Sigmoid colon (tissue), 6 donors: ENCODE measurements at regions not wholly inside any gene's neighbourhood (a gene's known extent, or its start where the extent isn't known, plus 50 kb on each side); places are given as distances from the start of the nearest gene placed in this dataset.

Experiments used
- DNase-seq: peaks from one replicate; pipeline ENCODE4 v3.0.0-alpha.2; 2019
- H3K27ac ChIP-seq, 4 donors: fragments of 200-600 bp; sonication (generic); one replicate each; pipeline ENCODE4 v1.5.1; 2016 to 2019; ENCODE audit warnings: mild to moderate bottlenecking in 1 of 4
- H3K27me3 ChIP-seq, 3 donors: fragments of 200-600 bp; sonication (generic); one replicate each; pipeline ENCODE4 v1.5.1; 2019; ENCODE audit warnings: mild to moderate bottlenecking in 1 of 3
- H3K36me3 ChIP-seq, 4 donors: fragments of 200-600 bp; sonication (generic); one replicate each; pipeline ENCODE4 v1.5.1; 2016 to 2019
- H3K4me1 ChIP-seq, 4 donors: fragments of 200-600 bp; sonication (generic); one replicate each; pipeline ENCODE4 v1.5.1; 2017 to 2019
- H3K4me3 ChIP-seq, 4 donors: fragments of 200-600 bp; sonication (generic); one replicate each; pipeline ENCODE4 v1.5.1; 2017 to 2019; ENCODE audit warnings: mild to moderate bottlenecking in 2 of 4, moderate library complexity in 1 of 4
- H3K9me3 ChIP-seq, 4 donors: fragments of 200-600 bp in 3 of 4; sonication (generic) in 3 of 4; one replicate each; pipeline versions ENCODE4 v1.5.1 to v1.6.1; 2013 to 2019
- EP300 ChIP-seq, 4 donors: sonication (generic); formaldehyde crosslinking; IDR thresholded peaks; one replicate each; pipeline ENCODE4 v1.6.1; 2017; ENCODE audit warnings: antibody characterized with exemption in 4 of 4
- POLR2A ChIP-seq, 2 donors: fragments of 450-650 bp; IDR thresholded peaks; one replicate each; pipeline ENCODE4 v1.6.1; 2016; ENCODE audit warnings: antibody characterized with exemption in 2 of 2, mild to moderate bottlenecking in 2 of 2, moderate library complexity in 2 of 2
- POLR2AphosphoS5 ChIP-seq, 4 donors: sonication (generic); formaldehyde crosslinking; IDR thresholded peaks; one replicate each; pipeline ENCODE4 v1.6.1; 2017; ENCODE audit warnings: antibody characterized with exemption in 4 of 4
- WGBS, 2 donors: extraction: QIAGEN DNeasy Blood & Tissue Kit; methylation state at CpG; one replicate each; pipeline ENCODE4 v1.1.7; 2013; 5-methylcytosine and 5-hydroxymethylcytosine counted together
- intact Hi-C: fragments of 100-400 bp; cut with DNase I; formaldehyde crosslinking; loops from one replicate; pipeline ENCODE4 v1.15.1; 2023
- TF ChIP-seq, protein P1 (sequence below), 4 experiments: fragments of 450-650 bp in 3 of 4; fragments of 200-600 bp in 1 of 4; IDR thresholded peaks; one replicate each; pipeline ENCODE4 v1.5.1; 2016 to 2019; ENCODE audit warnings: antibody characterized with exemption in 4 of 4, mild to moderate bottlenecking in 3 of 4, moderate library complexity in 2 of 4
- donor health status: healthy with polysubstance abuse.
- donor health status: healthy.

DNA sequence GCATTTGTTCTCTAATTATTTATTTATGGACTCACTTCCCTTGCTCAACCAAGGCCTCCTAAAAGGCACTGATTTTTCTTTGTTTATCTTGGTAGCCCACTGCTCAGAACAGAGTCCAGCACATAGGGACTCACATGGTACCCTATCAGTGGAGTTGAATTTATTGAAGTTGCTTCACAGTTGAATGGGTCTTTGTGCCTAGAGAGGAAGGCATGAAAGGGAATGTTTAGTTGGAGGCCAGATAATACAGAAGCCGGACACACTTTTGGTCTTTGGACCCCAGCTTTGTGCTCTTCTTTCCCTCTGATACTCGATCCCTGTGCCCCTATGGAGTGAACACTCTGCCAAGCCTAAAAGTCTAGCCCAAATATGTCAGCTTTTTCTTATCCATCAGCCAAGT, 429.0 kb downstream of the PRDM2 start:
- Histone ChIP-seq H3K27me3 (no peaks in the 10 kb centered on the region), H3K27ac (no peak overlapping the region), H3K4me1 (no peaks in the 10 kb centered on the region), H3K9me3 (no peaks in the 10 kb centered on the region), H3K4me3 (no peak overlapping the region), H3K36me3 (no peaks in the 10 kb centered on the region)
- no peak for DNase-seq
- WGBS, 2 donors: 90% methylated on average over 2 of the region's 2 CpGs
- intact Hi-C loops: no loop called here
- TF ChIP-seq POLR2A (IDR thresholded peaks at IDR 0.05) (no peak), POLR2AphosphoS5 (IDR thresholded peaks at IDR 0.05) (no peak), EP300 (IDR thresholded peaks at IDR 0.05) (no peak)
- TF ChIP-seq, protein P1, sequence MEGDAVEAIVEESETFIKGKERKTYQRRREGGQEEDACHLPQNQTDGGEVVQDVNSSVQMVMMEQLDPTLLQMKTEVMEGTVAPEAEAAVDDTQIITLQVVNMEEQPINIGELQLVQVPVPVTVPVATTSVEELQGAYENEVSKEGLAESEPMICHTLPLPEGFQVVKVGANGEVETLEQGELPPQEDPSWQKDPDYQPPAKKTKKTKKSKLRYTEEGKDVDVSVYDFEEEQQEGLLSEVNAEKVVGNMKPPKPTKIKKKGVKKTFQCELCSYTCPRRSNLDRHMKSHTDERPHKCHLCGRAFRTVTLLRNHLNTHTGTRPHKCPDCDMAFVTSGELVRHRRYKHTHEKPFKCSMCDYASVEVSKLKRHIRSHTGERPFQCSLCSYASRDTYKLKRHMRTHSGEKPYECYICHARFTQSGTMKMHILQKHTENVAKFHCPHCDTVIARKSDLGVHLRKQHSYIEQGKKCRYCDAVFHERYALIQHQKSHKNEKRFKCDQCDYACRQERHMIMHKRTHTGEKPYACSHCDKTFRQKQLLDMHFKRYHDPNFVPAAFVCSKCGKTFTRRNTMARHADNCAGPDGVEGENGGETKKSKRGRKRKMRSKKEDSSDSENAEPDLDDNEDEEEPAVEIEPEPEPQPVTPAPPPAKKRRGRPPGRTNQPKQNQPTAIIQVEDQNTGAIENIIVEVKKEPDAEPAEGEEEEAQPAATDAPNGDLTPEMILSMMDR (IDR thresholded peaks at IDR 0.05): no peak

- DNase-seq: no peak
- H3K27me3 ChIP-seq: no peaks in the 10 kb centered on the region
- no peaks in the 10 kb centered on the region for H3K9me3 ChIP-seq
- peaks cover 0 to 10% (median 8%) of the 10 kb centered on the region in 4 donors for H3K4me1 ChIP-seq
- H3K27ac ChIP-seq: no peak overlapping the region
- H3K4me3 ChIP-seq: no peak overlapping the region
- 58 to 74% methylated on average over 2 of the region's 2 CpGs for WGBS, 2 donors
- no peaks in the 10 kb centered on the region for H3K36me3 ChIP-seq
- intact Hi-C loops: no loop called here
- TF ChIP-seq EP300 (IDR thresholded peaks at IDR 0.05): no peak
- no peak for TF ChIP-seq POLR2AphosphoS5 (IDR thresholded peaks at IDR 0.05)
- TF ChIP-seq, protein P1 (IDR thresholded peaks at IDR 0.05): no peak
- TF ChIP-seq POLR2A (IDR thresholded peaks at IDR 0.05): no peak
Observed at GRCh38 chr1:14135070-14135469, 435.1 kb downstream of the PRDM2 start.

DNA sequence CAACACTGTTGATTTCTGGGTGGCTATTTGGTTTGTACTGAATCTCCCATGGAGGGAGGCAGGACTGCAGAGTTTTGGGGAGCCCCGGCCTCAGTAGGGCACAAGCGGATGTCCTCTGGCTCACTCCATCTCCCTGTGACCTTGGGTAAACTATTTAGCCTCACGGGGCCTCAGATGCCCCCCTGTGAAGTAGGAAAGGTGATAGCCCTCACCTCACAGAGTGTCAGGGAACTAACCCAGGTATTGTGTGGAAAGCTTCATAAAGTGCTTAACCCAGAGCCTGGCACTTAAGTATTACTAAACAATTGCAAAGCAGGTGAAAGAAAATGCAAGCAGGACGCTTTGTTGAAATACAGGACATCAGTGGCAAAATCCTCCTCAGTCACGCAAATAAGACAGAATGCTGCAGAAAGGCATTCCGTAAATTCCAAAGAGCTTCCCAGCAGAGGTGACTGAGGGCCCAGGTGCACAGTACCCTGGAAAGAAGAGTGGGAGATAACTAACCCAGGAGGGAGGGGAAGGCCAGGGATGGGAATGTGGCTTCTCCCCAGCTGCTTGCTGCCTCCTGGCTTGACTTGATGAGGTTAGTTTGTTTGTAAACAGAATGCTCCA, 436.3 kb downstream of the PRDM2 start:
- 54 to 91% methylated on average over 6 of the region's 6 CpGs for WGBS, 2 donors
- DNase-seq: no peak
- H3K4me3 ChIP-seq: no peak overlapping the region
- intact Hi-C loops: no loop called here
- no peaks in the 10 kb centered on the region for H3K36me3 ChIP-seq
- H3K4me1 ChIP-seq: peaks cover 0 to 18% (median 15%) of the 10 kb centered on the region in 4 donors
- TF ChIP-seq, protein P1 (IDR thresholded peaks at IDR 0.05): no peak
- TF ChIP-seq EP300 (IDR thresholded peaks at IDR 0.05): no peak
- no peak for TF ChIP-seq POLR2A (IDR thresholded peaks at IDR 0.05)
- TF ChIP-seq POLR2AphosphoS5 (IDR thresholded peaks at IDR 0.05): no peak
- H3K27ac ChIP-seq: no peak overlapping the region
- no peaks in the 10 kb centered on the region for H3K9me3 ChIP-seq
- no peaks in the 10 kb centered on the region for H3K27me3 ChIP-seq

- DNase-seq: no peak
- H3K4me1 ChIP-seq: peaks cover 0 to 24% (median 21%) of the 10 kb centered on the region in 4 donors
- H3K27ac ChIP-seq: no peak overlapping the region
- WGBS, 2 donors: 66 to 86% methylated on average over 5 of the region's 5 CpGs
- TF ChIP-seq POLR2A (IDR thresholded peaks at IDR 0.05) (no peak), POLR2AphosphoS5 (IDR thresholded peaks at IDR 0.05) (no peak), EP300 (IDR thresholded peaks at IDR 0.05) (no peak)
- TF ChIP-seq, protein P1 (IDR thresholded peaks at IDR 0.05): no peak
- no peak overlapping the region for H3K4me3 ChIP-seq
- no peaks in the 10 kb centered on the region for H3K9me3 ChIP-seq
- H3K36me3 ChIP-seq: no peaks in the 10 kb centered on the region
- intact Hi-C loops: no loop called here
- no peaks in the 10 kb centered on the region for H3K27me3 ChIP-seq
Observed at GRCh38 chr1:14136881-14137280, 436.9 kb downstream of the PRDM2 start.
